ENCODE measurements at regions not wholly inside any gene's neighbourhood (a gene's known extent, or its start where the extent isn't known, plus 50 kb on each side); places are given as distances from the start of the nearest gene placed in this dataset.

- no peak for DNase-seq (ENCODE audit: low read depth)
- in situ Hi-C loops (cut with HindIII; ENCODE audit: low pct_unique_long_range_greater_than_20kb, low sequenced_read_pairs) = no loop called here
Measured at GRCh38 chr2:176818076-176818475, 394.5 kb upstream of the HNRNPA3 start.

- in situ Hi-C loops (cut with HindIII; ENCODE audit: low pct_unique_long_range_greater_than_20kb, low sequenced_read_pairs) = no loop called here
- no peak for DNase-seq (ENCODE audit: low read depth)
Measured at GRCh38 chr2:176818617-176819016, 394.0 kb upstream of the HNRNPA3 start.

- DNase-seq (ENCODE audit: low read depth) = no peak
- in situ Hi-C loops (cut with HindIII; ENCODE audit: low pct_unique_long_range_greater_than_20kb, low sequenced_read_pairs) = no loop called here
Measured at GRCh38 chr2:176819306-176819705, 393.3 kb upstream of the HNRNPA3 start.

- in situ Hi-C loops (cut with HindIII; ENCODE audit: low pct_unique_long_range_greater_than_20kb, low sequenced_read_pairs) = no loop called here
Measured at GRCh38 chr2:176820371-176820932, 392.1 kb upstream of the HNRNPA3 start.

GRCh38 chr2:176821350-176821749 lies 391.2 kb upstream of the HNRNPA3 start:
- no peak for DNase-seq (ENCODE audit: low read depth)
- in situ Hi-C loops (cut with HindIII; ENCODE audit: low pct_unique_long_range_greater_than_20kb, low sequenced_read_pairs) = no loop called here

More at GRCh38 chr2:176820371-176820932, 392.1 kb upstream of the HNRNPA3 start:
- no peak for DNase-seq (ENCODE audit: low read depth)

GRCh38 chr2:176822060-176822459 lies 390.5 kb upstream of the HNRNPA3 start:
- in situ Hi-C loops (cut with HindIII; ENCODE audit: low pct_unique_long_range_greater_than_20kb, low sequenced_read_pairs) = no loop called here
- DNase-seq (ENCODE audit: low read depth) = no peak

- in situ Hi-C loops (cut with HindIII; ENCODE audit: low pct_unique_long_range_greater_than_20kb, low sequenced_read_pairs) = no loop called here
- no peak for DNase-seq (ENCODE audit: low read depth)
Measured at GRCh38 chr2:176826356-176826755, 386.2 kb upstream of the HNRNPA3 start.

GRCh38 chr2:176826984-176827668 lies 385.5 kb upstream of the HNRNPA3 start:
- DNase-seq (ENCODE audit: low read depth) = no peak
- in situ Hi-C loops (cut with HindIII; ENCODE audit: low pct_unique_long_range_greater_than_20kb, low sequenced_read_pairs) = no loop called here

GRCh38 chr2:176830362-176830761 lies 382.2 kb upstream of the HNRNPA3 start:
- in situ Hi-C loops (cut with HindIII; ENCODE audit: low pct_unique_long_range_greater_than_20kb, low sequenced_read_pairs) = no loop called here

GRCh38 chr2:176832086-176832485 lies 380.5 kb upstream of the HNRNPA3 start:
- in situ Hi-C loops (cut with HindIII; ENCODE audit: low pct_unique_long_range_greater_than_20kb, low sequenced_read_pairs) = no loop called here
- DNase-seq (ENCODE audit: low read depth) = no peak

More at GRCh38 chr2:176830362-176830761, 382.2 kb upstream of the HNRNPA3 start:
- no peak for DNase-seq (ENCODE audit: low read depth)

- no peak for DNase-seq (ENCODE audit: low read depth)
- in situ Hi-C loops (cut with HindIII; ENCODE audit: low pct_unique_long_range_greater_than_20kb, low sequenced_read_pairs) = no loop called here
Measured at GRCh38 chr2:176833671-176834070, 378.9 kb upstream of the HNRNPA3 start.

- DNase-seq (ENCODE audit: low read depth) = no peak
- in situ Hi-C loops (cut with HindIII; ENCODE audit: low pct_unique_long_range_greater_than_20kb, low sequenced_read_pairs) = no loop called here
Measured at GRCh38 chr2:176834226-176834625, 378.4 kb upstream of the HNRNPA3 start.

GRCh38 chr2:176843208-176843607 lies 369.4 kb upstream of the HNRNPA3 start:
- no peak for DNase-seq (ENCODE audit: low read depth)
- in situ Hi-C loops (cut with HindIII; ENCODE audit: low pct_unique_long_range_greater_than_20kb, low sequenced_read_pairs) = no loop called here

- DNase-seq (ENCODE audit: low read depth) = no peak
- in situ Hi-C loops (cut with HindIII; ENCODE audit: low pct_unique_long_range_greater_than_20kb, low sequenced_read_pairs) = no loop called here
Measured at GRCh38 chr2:176844461-176844860, 368.1 kb upstream of the HNRNPA3 start.

- in situ Hi-C loops (cut with HindIII; ENCODE audit: low pct_unique_long_range_greater_than_20kb, low sequenced_read_pairs) = no loop called here
Measured at GRCh38 chr2:176845718-176846117, 366.9 kb upstream of the HNRNPA3 start.

GRCh38 chr2:176847575-176847974 lies 365.0 kb upstream of the HNRNPA3 start:
- in situ Hi-C loops (cut with HindIII; ENCODE audit: low pct_unique_long_range_greater_than_20kb, low sequenced_read_pairs) = no loop called here
- DNase-seq (ENCODE audit: low read depth) = no peak

More at GRCh38 chr2:176845718-176846117, 366.9 kb upstream of the HNRNPA3 start:
- no peak for DNase-seq (ENCODE audit: low read depth)

- no peak for DNase-seq (ENCODE audit: low read depth)
- in situ Hi-C loops (cut with HindIII; ENCODE audit: low pct_unique_long_range_greater_than_20kb, low sequenced_read_pairs) = no loop called here
Measured at GRCh38 chr2:176848844-176849243, 363.8 kb upstream of the HNRNPA3 start.

GRCh38 chr2:176851200-176851888 lies 361.2 kb upstream of the HNRNPA3 start:
- DNase-seq (ENCODE audit: low read depth) = peak; percentile 26
- in situ Hi-C loops (cut with HindIII; ENCODE audit: low pct_unique_long_range_greater_than_20kb, low sequenced_read_pairs) = no loop called here

GRCh38 chr2:176851889-176852483 lies 360.6 kb upstream of the HNRNPA3 start:
- no peak for DNase-seq (ENCODE audit: low read depth)
- in situ Hi-C loops (cut with HindIII; ENCODE audit: low pct_unique_long_range_greater_than_20kb, low sequenced_read_pairs) = no loop called here
